ENCODE measurements at regions not wholly inside any gene's neighbourhood (a gene's known extent, or its start where the extent isn't known, plus 50 kb on each side); places are given as distances from the start of the nearest gene placed in this dataset.

GRCh38 chr5:107808671-107809137, 138.0 kb upstream of the EFNA5 start:
- peak; percentile 44 to 45 for DNase-seq

- no peak for DNase-seq
Observed at GRCh38 chr5:107807431-107807830, 136.7 kb upstream of the EFNA5 start.

GRCh38 chr5:107806705-107807104, 136.0 kb upstream of the EFNA5 start:
- peak; percentile 32 to 37 for DNase-seq

- peak; percentile 53 to 70 for DNase-seq
Observed at GRCh38 chr5:107806271-107806670, 135.5 kb upstream of the EFNA5 start.

- DNase-seq: peak; percentile 13 to 70
Observed at GRCh38 chr5:107805824-107806223, 135.1 kb upstream of the EFNA5 start.

GRCh38 chr5:107805166-107805565, 134.4 kb upstream of the EFNA5 start:
- peak in 1 of 2 experiments; percentile 22 for DNase-seq

GRCh38 chr5:107803728-107804127, 133.0 kb upstream of the EFNA5 start:
- DNase-seq: no peak

GRCh38 chr5:107801061-107801460, 130.3 kb upstream of the EFNA5 start:
- no peak for DNase-seq

- no peak for DNase-seq
Observed at GRCh38 chr5:107799306-107799705, 128.6 kb upstream of the EFNA5 start.

- no peak for DNase-seq
Observed at GRCh38 chr5:107796797-107797196, 126.1 kb upstream of the EFNA5 start.

- DNase-seq: no peak
Observed at GRCh38 chr5:107794741-107795140, 124.0 kb upstream of the EFNA5 start.

- no peak for DNase-seq
Observed at GRCh38 chr5:107792940-107793339, 122.2 kb upstream of the EFNA5 start.

- no peak for DNase-seq
Observed at GRCh38 chr5:107790671-107791070, 119.9 kb upstream of the EFNA5 start.

- no peak for DNase-seq
Observed at GRCh38 chr5:107786424-107786823, 115.7 kb upstream of the EFNA5 start.

GRCh38 chr5:107783551-107783950, 112.8 kb upstream of the EFNA5 start:
- DNase-seq: no peak

- DNase-seq: no peak
Observed at GRCh38 chr5:107782561-107783169, 111.9 kb upstream of the EFNA5 start.

GRCh38 chr5:107781451-107781850, 110.7 kb upstream of the EFNA5 start:
- no peak for DNase-seq

- DNase-seq: no peak
Observed at GRCh38 chr5:107779437-107779836, 108.7 kb upstream of the EFNA5 start.

- no peak for DNase-seq
Observed at GRCh38 chr5:107778647-107779046, 107.9 kb upstream of the EFNA5 start.

- DNase-seq: no peak
Observed at GRCh38 chr5:107776922-107777740, 106.4 kb upstream of the EFNA5 start.

GRCh38 chr5:107776506-107776905, 105.8 kb upstream of the EFNA5 start:
- DNase-seq: no peak

GRCh38 chr5:107774316-107774715, 103.6 kb upstream of the EFNA5 start:
- DNase-seq: no peak

- no peak for DNase-seq
Observed at GRCh38 chr5:107773479-107773878, 102.7 kb upstream of the EFNA5 start.
